ENCODE measurements at regions not wholly inside any gene's neighbourhood (a gene's known extent, or its start where the extent isn't known, plus 50 kb on each side); places are given as distances from the start of the nearest gene placed in this dataset.
"Not testable (repeated sequence)": the region's sequence is repeated elsewhere in the genome, so short reads cannot be mapped to it uniquely, and the experiment has no call there.

- not testable (repeated sequence) for FAIRE-seq
Measured at GRCh38 chr6:119748535-119748934, 399.0 kb upstream of the MAN1A1 start.

GRCh38 chr6:119742188-119742803 is 392.7 kb upstream of the MAN1A1 start:
- in situ Hi-C loops (cut with HindIII; ENCODE audit: extremely low pct_ligation_motif_present, low pct_unique_long_range_greater_than_20kb) (loop anchor here (10.0 to 25.0 kb wide), 4 partner anchors 233 to 1570 kb away; no protein-coding TSS in a partner anchor), intact Hi-C loops (cut with micrococcal nuclease; ENCODE audit: unreplicated experiment) (loop anchor here (1.0 to 5.0 kb wide), 7 partner anchors 236 to 1565 kb away; no protein-coding TSS in a partner anchor)
- Histone ChIP-seq H3K4me1 (ENCODE audit: insufficient read depth, low read length) (no peaks in the 10 kb centered on the region), H3K4me2 (ENCODE audit: low read depth, low read length) (no peak overlapping the region), H3K4me3 (replicated peaks in 1 of 3; ENCODE audit: insufficient read depth in 1 of 3, low read depth in 2 of 3, low read length in 3 of 3) (no peak overlapping the region), H3K9me3 (ENCODE audit: low read length) (no peaks in the 10 kb centered on the region), H3K27ac (ENCODE audit: extremely low read length, insufficient read depth, low read length) (no peak overlapping the region), H3K36me3 (replicated peaks in 1 of 2; ENCODE audit: control insufficient read depth in 1 of 2, insufficient read depth in 2 of 2, low read length in 2 of 2) (no peaks in the 10 kb centered on the region), H2AFZ (ENCODE audit: low read length) (no peak overlapping the region), H3K79me2 (ENCODE audit: insufficient read depth, low read length) (no peaks in the 10 kb centered on the region), H4K20me1 (ENCODE audit: insufficient read depth, low read length) (no peaks in the 10 kb centered on the region), H3K9ac (ENCODE audit: insufficient read depth, low read depth, low read length) (no peak overlapping the region), H3K27me3 (ENCODE audit: control insufficient read depth in 1 of 2, insufficient read depth in 2 of 2, low read length in 2 of 2) (no peaks in the 10 kb centered on the region)
- POLR2A ChIA-PET: no interaction called here
- CTCF ChIA-PET (ENCODE audit: low intra/inter-chr PET ratio, low total read pairs): interaction anchor here (0.7 to 2.1 kb wide), 3 partner anchors 636 to 1564 kb away, joined by 3 to 41 read pairs (median 3); no protein-coding TSS in a partner anchor
- FAIRE-seq (peak; percentile 90), DNase-seq (ENCODE audit: low spot score) (peak; percentile 54), ATAC-seq (peak; percentile 99)
- under 1% methylated on average over 6 of the region's 6 CpGs for WGBS (ENCODE audit: low lambda C conversion rate)
- BruUV-seq (replicated peaks): no TSS peak
- no peak for TF ChIP-seq TOE1 (CRISPR knock-in tag; IDR thresholded peaks at IDR 0.05)
- peak; percentile 27; the same call in 1 of the 2 replicates for TF ChIP-seq ARID5B (CRISPR knock-in tag; IDR thresholded peaks at IDR 0.05)
- no peak for TF ChIP-seq ZFP41 (CRISPR knock-in tag; IDR thresholded peaks at IDR 0.05; ENCODE audit: borderline replicate concordance)
- no peak for TF ChIP-seq SOX6 (IDR thresholded peaks at IDR 0.05)
- TF ChIP-seq SOX6 (CRISPR knock-in tag; IDR thresholded peaks at IDR 0.05): no peak
- no peak for TF ChIP-seq CBX2 (IDR thresholded peaks at IDR 0.05; ENCODE audit: low read depth, low read length)
- TF ChIP-seq CBX2 (CRISPR knock-in tag; IDR thresholded peaks at IDR 0.05; ENCODE audit: low read depth): no peak
- TF ChIP-seq ARNT2 (CRISPR knock-in tag; IDR thresholded peaks at IDR 0.05; ENCODE audit: low read depth): no peak
- TF ChIP-seq SP2 (CRISPR knock-in tag; IDR thresholded peaks at IDR 0.05): no peak
- peak; percentile 39 for TF ChIP-seq TEAD3 (CRISPR knock-in tag; optimal IDR thresholded peaks at IDR 0.05; ENCODE audit: borderline replicate concordance)
- TF ChIP-seq, protein P1, sequence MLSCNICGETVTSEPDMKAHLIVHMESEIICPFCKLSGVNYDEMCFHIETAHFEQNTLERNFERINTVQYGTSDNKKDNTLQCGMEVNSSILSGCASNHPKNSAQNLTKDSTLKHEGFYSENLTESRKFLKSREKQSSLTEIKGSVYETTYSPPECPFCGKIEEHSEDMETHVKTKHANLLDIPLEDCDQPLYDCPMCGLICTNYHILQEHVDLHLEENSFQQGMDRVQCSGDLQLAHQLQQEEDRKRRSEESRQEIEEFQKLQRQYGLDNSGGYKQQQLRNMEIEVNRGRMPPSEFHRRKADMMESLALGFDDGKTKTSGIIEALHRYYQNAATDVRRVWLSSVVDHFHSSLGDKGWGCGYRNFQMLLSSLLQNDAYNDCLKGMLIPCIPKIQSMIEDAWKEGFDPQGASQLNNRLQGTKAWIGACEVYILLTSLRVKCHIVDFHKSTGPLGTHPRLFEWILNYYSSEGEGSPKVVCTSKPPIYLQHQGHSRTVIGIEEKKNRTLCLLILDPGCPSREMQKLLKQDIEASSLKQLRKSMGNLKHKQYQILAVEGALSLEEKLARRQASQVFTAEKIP (CRISPR knock-in tag; IDR thresholded peaks at IDR 0.05; ENCODE audit: borderline replicate concordance): no peak
- no peak for TF ChIP-seq RAD51 (IDR thresholded peaks at IDR 0.05; ENCODE audit: borderline replicate concordance)
- TF ChIP-seq ZFP37 (CRISPR knock-in tag; IDR thresholded peaks at IDR 0.05; ENCODE audit: borderline replicate concordance): no peak
- TF ChIP-seq SP5 (CRISPR knock-in tag; IDR thresholded peaks at IDR 0.05; ENCODE audit: borderline replicate concordance, low read depth): no peak

More at GRCh38 chr6:119748535-119748934, 399.0 kb upstream of the MAN1A1 start:
- DNase-seq (ENCODE audit: low spot score); ATAC-seq; H3K79me2 ChIP-seq (ENCODE audit: insufficient read depth, low read length); H3K27me3 ChIP-seq (ENCODE audit: control insufficient read depth in 1 of 2, insufficient read depth in 2 of 2, low read length in 2 of 2); H3K4me1 ChIP-seq (ENCODE audit: insufficient read depth, low read length); H3K36me3 ChIP-seq (replicated peaks in 1 of 2; ENCODE audit: control insufficient read depth in 1 of 2, insufficient read depth in 2 of 2, low read length in 2 of 2); H3K9me3 ChIP-seq (ENCODE audit: low read length); H3K4me2 ChIP-seq (ENCODE audit: low read depth, low read length); H3K4me3 ChIP-seq (replicated peaks in 1 of 3; ENCODE audit: insufficient read depth in 1 of 3, low read depth in 2 of 3, low read length in 3 of 3); H4K20me1 ChIP-seq (ENCODE audit: insufficient read depth, low read length); H2AFZ ChIP-seq (ENCODE audit: low read length); intact Hi-C loops (cut with micrococcal nuclease; ENCODE audit: unreplicated experiment); POLR2A ChIA-PET; CTCF ChIA-PET (ENCODE audit: low intra/inter-chr PET ratio, low total read pairs); H3K9ac ChIP-seq (ENCODE audit: insufficient read depth, low read depth, low read length); BruUV-seq (replicated peaks); H3K27ac ChIP-seq (ENCODE audit: extremely low read length, insufficient read depth, low read length): not testable (repeated sequence)
- in situ Hi-C loops (cut with HindIII; ENCODE audit: extremely low pct_ligation_motif_present, low pct_unique_long_range_greater_than_20kb): loop anchor here (10.0 to 25.0 kb wide), 4 partner anchors 226 to 1564 kb away; no protein-coding TSS in a partner anchor
- 0% methylated on average over 3 of the region's 3 CpGs for WGBS (ENCODE audit: low lambda C conversion rate)
